AG09309 (cell line): ENCODE measurements at regions not wholly inside any gene's neighbourhood (a gene's known extent, or its start where the extent isn't known, plus 50 kb on each side); places are given as distances from the start of the nearest gene placed in this dataset.
A peak's percentile ranks its signal among the peaks of the same experiment; 100 is the strongest.

Source experiments
- DNase-seq: peaks from one replicate; pipeline ENCODE4 v3.0.0-alpha.2; 2010; ENCODE audit warnings: low read depth
- H3K4me3 ChIP-seq: 2 replicates; pipeline ENCODE4 v1.5.1; 2011; ENCODE audit warnings: mild to moderate bottlenecking, low read depth, low read length, moderate library complexity; ENCODE audit not compliant: control insufficient read depth
- TF ChIP-seq, protein P1 (sequence below): IDR thresholded peaks from 2 replicates; pipeline ENCODE4 v1.5.1; 2011; ENCODE audit warnings: mild to moderate bottlenecking, low read depth, low read length, inconsistent platforms; ENCODE audit not compliant: insufficient read depth, control insufficient read depth; ENCODE audit errors: missing control alignments

DNA sequence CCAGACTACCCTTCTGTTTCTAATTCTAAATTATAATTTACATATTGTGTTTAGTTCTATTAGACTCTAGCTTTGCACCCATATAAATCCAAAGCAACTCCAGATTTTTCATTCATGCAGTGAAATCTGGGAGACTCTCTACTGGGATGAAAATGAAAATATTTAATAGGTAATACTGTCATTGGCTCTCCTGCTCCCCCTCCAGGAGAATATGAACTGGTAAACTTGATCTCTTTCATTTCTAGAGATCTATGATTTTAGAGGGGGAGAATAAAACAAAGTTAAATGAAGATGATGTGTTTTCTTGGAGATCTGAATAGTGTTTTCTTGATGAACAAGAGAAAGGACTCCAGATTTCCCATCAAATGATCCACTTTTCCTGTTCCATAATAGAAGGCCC is 104.3 kb upstream of the TMCC3 start:
- no peak for DNase-seq
- TF ChIP-seq, protein P1, sequence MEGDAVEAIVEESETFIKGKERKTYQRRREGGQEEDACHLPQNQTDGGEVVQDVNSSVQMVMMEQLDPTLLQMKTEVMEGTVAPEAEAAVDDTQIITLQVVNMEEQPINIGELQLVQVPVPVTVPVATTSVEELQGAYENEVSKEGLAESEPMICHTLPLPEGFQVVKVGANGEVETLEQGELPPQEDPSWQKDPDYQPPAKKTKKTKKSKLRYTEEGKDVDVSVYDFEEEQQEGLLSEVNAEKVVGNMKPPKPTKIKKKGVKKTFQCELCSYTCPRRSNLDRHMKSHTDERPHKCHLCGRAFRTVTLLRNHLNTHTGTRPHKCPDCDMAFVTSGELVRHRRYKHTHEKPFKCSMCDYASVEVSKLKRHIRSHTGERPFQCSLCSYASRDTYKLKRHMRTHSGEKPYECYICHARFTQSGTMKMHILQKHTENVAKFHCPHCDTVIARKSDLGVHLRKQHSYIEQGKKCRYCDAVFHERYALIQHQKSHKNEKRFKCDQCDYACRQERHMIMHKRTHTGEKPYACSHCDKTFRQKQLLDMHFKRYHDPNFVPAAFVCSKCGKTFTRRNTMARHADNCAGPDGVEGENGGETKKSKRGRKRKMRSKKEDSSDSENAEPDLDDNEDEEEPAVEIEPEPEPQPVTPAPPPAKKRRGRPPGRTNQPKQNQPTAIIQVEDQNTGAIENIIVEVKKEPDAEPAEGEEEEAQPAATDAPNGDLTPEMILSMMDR, result peak; percentile 25
- no peak overlapping the region for H3K4me3 ChIP-seq

DNA sequence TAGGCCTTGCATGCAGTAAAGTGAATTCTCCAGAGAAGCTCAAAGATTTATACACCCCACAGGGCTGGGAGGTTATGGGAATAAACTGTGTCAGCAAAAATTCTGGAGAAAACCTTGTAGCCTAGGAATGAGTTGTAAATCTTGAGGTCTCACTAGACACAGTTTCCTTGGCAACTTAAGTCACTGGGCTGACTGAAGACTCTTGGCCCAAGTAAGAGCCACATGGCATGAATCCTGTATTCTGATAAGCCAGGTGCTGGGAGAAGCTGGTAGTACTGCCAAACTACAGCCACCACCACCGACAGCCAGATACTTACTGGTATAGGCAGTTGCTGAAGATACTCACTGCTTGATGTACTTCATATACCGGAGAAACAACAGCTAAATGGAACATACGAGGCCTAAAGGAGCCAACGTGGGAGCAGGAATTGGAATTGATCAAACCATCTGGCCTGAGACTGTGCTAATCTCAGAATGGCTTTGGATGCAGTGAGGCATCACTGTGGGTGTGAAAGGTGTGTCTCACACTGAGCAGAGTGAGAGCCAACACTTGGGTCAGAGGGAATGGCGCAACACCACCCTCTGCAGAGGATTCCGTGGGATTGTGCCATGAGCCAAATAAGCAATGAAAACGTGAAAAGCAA is 102.8 kb upstream of the TMCC3 start:
- DNase-seq, result no peak
- TF ChIP-seq, protein P1, result no peak
- no peak overlapping the region for H3K4me3 ChIP-seq

DNA sequence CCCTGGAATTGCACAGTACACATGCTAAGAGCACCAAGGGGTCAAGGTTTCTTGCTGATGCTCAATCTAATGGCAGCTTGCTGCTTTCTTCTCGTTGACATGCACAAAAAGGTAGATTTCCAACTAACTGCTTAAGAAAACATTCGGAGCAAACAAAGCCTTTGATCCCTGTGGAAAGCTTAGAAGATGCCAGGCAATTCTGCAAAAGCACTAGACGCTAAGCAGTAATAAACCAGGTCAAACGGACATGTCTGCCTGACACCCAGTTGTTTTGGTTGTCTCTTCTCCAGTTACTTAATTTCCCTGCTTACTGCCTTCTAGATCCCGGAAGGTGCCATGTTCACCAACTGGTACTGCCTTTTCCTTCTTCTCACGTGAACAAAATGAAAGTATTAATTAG is 100.5 kb upstream of the TMCC3 start:
- no peak for DNase-seq
- TF ChIP-seq, protein P1, result no peak
- no peak overlapping the region for H3K4me3 ChIP-seq

DNA sequence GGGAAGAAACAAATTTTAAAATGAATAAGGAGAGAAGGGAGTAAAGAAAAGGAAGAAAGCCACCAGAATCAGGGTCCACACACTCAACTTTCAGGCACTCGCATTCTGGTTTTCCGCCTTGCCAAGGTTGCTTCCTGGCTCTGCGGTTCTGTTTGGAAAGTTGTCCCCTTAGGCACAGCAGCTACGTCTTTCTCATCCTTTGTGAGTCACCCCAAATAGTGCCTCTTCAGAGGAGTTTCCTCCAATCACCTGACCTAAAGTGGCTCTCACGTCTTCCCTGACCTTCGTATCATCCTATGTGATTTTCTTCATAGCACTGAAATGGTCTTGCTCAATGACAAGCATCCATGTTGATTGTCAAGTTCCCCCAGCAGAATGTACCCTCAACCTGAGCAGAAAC is 99.5 kb upstream of the TMCC3 start:
- DNase-seq, result no peak
- no peak overlapping the region for H3K4me3 ChIP-seq
- TF ChIP-seq, protein P1, result no peak

DNA sequence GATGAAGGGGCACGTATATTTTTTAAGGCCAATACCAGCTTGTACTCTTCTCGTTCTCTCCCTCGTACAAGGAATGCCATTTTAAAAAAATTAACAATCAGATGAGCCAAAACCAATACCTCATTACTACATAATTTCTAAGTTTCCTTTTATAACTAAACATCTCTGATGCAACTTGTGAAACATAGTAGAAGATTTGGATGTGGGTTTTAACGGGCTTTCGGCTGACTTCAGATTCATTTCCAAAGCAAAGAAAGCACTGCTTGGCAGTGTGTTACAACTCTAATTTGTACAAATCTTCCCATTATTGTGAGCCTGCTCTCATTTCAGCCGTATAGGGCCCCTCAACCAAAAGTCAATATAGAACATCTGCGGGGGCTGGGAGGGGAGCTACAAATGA is 99.1 kb upstream of the TMCC3 start:
- TF ChIP-seq, protein P1, result no peak
- H3K4me3 ChIP-seq, result no peak overlapping the region
- DNase-seq, result no peak

DNA sequence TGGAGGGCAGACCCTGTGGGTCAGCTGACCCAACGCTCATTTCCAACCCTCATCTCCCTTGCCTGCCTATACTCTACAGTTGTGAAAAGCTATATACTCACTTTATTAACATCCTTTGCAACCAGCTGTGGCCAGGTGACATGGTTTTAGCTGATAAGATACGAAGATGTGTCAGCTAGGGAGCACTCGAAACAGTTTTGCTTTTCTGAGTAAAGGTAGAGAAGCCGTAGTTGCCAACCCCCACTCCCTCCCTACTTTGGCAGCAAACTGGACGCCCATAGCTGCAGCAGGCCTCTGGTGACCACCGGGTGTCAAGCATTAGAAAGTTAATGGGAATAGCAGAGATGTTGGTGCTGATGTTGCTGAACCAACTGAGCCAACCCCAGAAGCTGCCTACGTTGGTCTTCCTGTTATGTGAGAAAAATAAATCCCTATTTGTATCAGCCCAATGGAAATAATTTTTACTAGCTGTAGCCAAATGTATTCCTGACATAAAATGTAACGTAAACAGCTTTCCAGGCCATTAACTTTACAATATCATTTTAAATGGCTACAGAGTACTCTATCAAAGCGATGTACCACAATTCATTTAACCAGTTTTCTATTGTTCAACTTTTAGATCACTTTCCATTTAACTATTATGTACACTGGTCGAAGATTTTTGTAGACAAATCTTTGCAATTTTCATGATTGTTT is 98.5 kb upstream of the TMCC3 start:
- no peak overlapping the region for H3K4me3 ChIP-seq
- DNase-seq, result no peak
- TF ChIP-seq, protein P1, result no peak
